GM12872 (cell line): ENCODE measurements at regions not wholly inside any gene's neighbourhood (a gene's known extent, or its start where the extent isn't known, plus 50 kb on each side); places are given as distances from the start of the nearest gene placed in this dataset.

ENCODE experiments used
- TF ChIP-seq, protein P1 (sequence below): IDR thresholded peaks from 3 replicates; pipeline ENCODE4 v1.5.1; 2011; ENCODE audit warnings: low read depth, mild to moderate bottlenecking, low read length, moderate library complexity; ENCODE audit not compliant: insufficient read depth

DNA sequence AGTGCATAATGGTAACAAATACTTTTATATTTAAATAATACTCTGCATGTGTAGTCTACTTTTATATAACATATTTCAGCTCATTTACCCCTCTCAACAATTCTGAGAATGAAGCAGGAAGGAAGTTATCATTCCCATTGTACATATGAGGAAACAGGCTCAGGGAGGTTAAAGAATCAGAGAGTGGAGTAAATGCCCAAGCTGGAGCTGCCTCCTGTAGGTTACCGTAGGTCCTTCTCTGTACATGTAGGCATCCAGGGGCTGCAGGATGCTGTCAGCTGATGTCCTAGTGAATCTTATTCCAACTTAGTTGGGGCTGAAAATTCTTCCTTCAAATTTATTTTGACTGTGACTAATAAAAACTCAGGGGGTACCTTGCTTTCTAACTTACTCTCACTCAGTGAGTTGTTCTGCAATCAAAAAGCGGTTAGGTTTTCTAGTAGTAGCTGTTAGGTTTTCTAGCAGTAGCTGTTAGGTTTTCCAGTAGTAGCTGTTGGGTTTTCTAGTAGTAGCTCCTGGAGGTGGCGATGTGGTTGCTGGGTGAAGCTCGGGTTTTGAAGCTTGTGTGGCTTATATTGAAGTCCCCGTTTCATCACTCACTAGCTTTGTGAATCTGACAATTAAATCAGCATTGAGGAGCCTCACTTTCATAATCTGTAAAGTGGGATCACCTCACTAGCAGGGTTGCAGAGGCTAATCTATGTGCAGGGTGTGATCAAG is 357.0 kb downstream of the NR2F2 start:
- TF ChIP-seq, protein P1, sequence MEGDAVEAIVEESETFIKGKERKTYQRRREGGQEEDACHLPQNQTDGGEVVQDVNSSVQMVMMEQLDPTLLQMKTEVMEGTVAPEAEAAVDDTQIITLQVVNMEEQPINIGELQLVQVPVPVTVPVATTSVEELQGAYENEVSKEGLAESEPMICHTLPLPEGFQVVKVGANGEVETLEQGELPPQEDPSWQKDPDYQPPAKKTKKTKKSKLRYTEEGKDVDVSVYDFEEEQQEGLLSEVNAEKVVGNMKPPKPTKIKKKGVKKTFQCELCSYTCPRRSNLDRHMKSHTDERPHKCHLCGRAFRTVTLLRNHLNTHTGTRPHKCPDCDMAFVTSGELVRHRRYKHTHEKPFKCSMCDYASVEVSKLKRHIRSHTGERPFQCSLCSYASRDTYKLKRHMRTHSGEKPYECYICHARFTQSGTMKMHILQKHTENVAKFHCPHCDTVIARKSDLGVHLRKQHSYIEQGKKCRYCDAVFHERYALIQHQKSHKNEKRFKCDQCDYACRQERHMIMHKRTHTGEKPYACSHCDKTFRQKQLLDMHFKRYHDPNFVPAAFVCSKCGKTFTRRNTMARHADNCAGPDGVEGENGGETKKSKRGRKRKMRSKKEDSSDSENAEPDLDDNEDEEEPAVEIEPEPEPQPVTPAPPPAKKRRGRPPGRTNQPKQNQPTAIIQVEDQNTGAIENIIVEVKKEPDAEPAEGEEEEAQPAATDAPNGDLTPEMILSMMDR, result no peak

GRCh38 chr15:96690733-96691132 is 360.2 kb downstream of the NR2F2 start:
- TF ChIP-seq, protein P1, result no peak

- TF ChIP-seq, protein P1, result no peak
Measured at GRCh38 chr15:96692826-96693225, 362.3 kb downstream of the NR2F2 start.

GRCh38 chr15:96693515-96693914 is 363.0 kb downstream of the NR2F2 start:
- TF ChIP-seq, protein P1, result no peak

DNA sequence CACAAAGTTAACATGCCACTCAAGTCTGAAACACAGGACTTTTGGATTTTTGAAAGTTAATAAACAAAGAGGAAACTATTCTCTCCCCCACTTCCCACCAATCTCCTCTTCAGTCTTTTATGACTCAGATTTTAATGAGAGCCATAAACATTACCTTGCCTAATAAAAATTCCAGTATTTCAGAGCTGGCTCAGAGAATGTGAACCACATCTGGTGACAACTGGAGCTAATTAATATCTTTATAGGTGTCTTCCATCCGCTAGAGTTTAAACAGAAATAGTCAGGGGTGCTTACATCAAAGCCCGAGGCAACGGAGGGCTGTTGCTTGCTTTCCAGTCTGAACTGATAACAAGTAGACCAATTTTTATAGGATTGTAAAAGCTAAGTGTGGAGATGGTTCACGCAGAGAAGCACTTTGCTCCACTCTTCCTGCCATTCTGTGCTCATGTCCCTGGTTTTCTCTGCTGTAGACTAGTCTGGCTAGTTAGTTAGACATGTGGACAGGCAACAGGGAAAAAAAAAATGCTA is 363.6 kb downstream of the NR2F2 start:
- TF ChIP-seq, protein P1, result no peak

GRCh38 chr15:96695426-96695825 is 364.9 kb downstream of the NR2F2 start:
- TF ChIP-seq, protein P1, result no peak

- TF ChIP-seq, protein P1, result no peak
Measured at GRCh38 chr15:96699871-96700401, 369.4 kb downstream of the NR2F2 start.
